GM18519 (cell line): ENCODE measurements at regions not wholly inside any gene's neighbourhood (a gene's known extent, or its start where the extent isn't known, plus 50 kb on each side); places are given as distances from the start of the nearest gene placed in this dataset.

Experiments used
- ATAC-seq: cut with Tn5 transposase; IDR thresholded peaks from one replicate; pipeline ENCODE4 v1.9.1; 2021; ENCODE audit warnings: mild to moderate bottlenecking, moderate library complexity; ENCODE audit not compliant: unreplicated experiment, low FRiP score

GRCh38 chr3:159898147-159898546 is 90.5 kb upstream of the IL12A start:
- ATAC-seq = no peak

GRCh38 chr3:159899166-159899565 is 89.5 kb upstream of the IL12A start:
- ATAC-seq = no peak

GRCh38 chr3:159902546-159903314 is 85.9 kb upstream of the IL12A start:
- peak; percentile 57 for ATAC-seq

- no peak for ATAC-seq
Measured at GRCh38 chr3:159904455-159904854, 84.2 kb upstream of the IL12A start.

- no peak for ATAC-seq
Measured at GRCh38 chr3:159904911-159905310, 83.7 kb upstream of the IL12A start.

GRCh38 chr3:159907828-159908227 is 80.8 kb upstream of the IL12A start:
- no peak for ATAC-seq

GRCh38 chr3:159910991-159911663 is 77.5 kb upstream of the IL12A start:
- ATAC-seq = peak; percentile 79

- no peak for ATAC-seq
Measured at GRCh38 chr3:159911664-159912037, 77.0 kb upstream of the IL12A start.

- ATAC-seq = no peak
Measured at GRCh38 chr3:159913712-159914414, 74.8 kb upstream of the IL12A start.

- ATAC-seq = no peak
Measured at GRCh38 chr3:159914426-159914825, 74.2 kb upstream of the IL12A start.

GRCh38 chr3:159916052-159916451 is 72.6 kb upstream of the IL12A start:
- ATAC-seq = no peak

- no peak for ATAC-seq
Measured at GRCh38 chr3:159917141-159917540, 71.5 kb upstream of the IL12A start.

GRCh38 chr3:159919873-159920272 is 68.8 kb upstream of the IL12A start:
- peak; percentile 74 for ATAC-seq

- ATAC-seq = no peak
Measured at GRCh38 chr3:159922193-159922840, 66.3 kb upstream of the IL12A start.

- ATAC-seq = peak; percentile 88
Measured at GRCh38 chr3:159922861-159923312, 65.7 kb upstream of the IL12A start.

- ATAC-seq = no peak
Measured at GRCh38 chr3:159923336-159923735, 65.3 kb upstream of the IL12A start.

GRCh38 chr3:159923956-159924355 is 64.7 kb upstream of the IL12A start:
- no peak for ATAC-seq

- no peak for ATAC-seq
Measured at GRCh38 chr3:159924411-159924810, 64.2 kb upstream of the IL12A start.

GRCh38 chr3:159925248-159925647 is 63.4 kb upstream of the IL12A start:
- ATAC-seq = no peak

GRCh38 chr3:159926573-159926972 is 62.1 kb upstream of the IL12A start:
- no peak for ATAC-seq

- no peak for ATAC-seq
Measured at GRCh38 chr3:159928071-159928491, 60.6 kb upstream of the IL12A start.
